ENCODE measurements at regions not wholly inside any gene's neighbourhood (a gene's known extent, or its start where the extent isn't known, plus 50 kb on each side); places are given as distances from the start of the nearest gene placed in this dataset.

DNA sequence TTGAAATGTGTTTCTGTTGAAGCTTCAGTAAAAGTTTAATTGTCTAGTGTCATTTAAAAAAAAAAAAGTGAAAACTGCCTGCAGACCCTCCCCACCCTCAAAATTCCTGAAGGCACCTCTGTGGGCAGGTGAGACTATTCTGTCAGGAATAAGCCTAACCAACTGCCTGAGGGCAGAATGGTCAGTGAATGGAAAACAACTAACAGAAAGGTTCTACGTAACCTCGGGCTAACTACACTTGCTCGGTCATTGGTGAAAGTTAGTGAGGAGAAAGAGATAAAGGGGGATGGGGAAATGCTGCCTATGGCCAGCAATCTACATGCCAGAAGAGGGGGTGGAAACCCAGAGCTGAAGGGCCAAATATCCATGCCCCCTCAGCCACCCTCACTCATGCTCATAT, 108.6 kb upstream of the SLC24A5 start:
- H3K27ac Mint-ChIP-seq (ENCODE audit: unreplicated experiment) = no peak overlapping the region
- H3K27me3 Mint-ChIP-seq (ENCODE audit: low read depth, unreplicated experiment) = peaks cover 10% of the 10 kb centered on the region
- no peaks in the 10 kb centered on the region for H3K4me1 ChIP-seq (ENCODE audit: insufficient read depth, low read length)
- no peaks in the 10 kb centered on the region for H4K20me1 ChIP-seq (ENCODE audit: insufficient read depth, low read length)
- no peaks in the 10 kb centered on the region for H3K36me3 Mint-ChIP-seq (ENCODE audit: low read depth, unreplicated experiment)
- H3K36me3 ChIP-seq (ENCODE audit: insufficient read depth, low read length) = no peaks in the 10 kb centered on the region
- DNase-seq (ENCODE audit: low read depth) = no peak
- no peak overlapping the region for H3K4me3 ChIP-seq (ENCODE audit: insufficient read depth, low read depth, low read length)
- no peak overlapping the region for H3K27ac ChIP-seq (ENCODE audit: low read depth, low read length)
- H3K4me1 Mint-ChIP-seq (ENCODE audit: low read depth, unreplicated experiment) = no peaks in the 10 kb centered on the region
- TF ChIP-seq EZH2 (IDR thresholded peaks at IDR 0.05; ENCODE audit: insufficient read depth, low read length) = no peak
- TF ChIP-seq, protein P1, sequence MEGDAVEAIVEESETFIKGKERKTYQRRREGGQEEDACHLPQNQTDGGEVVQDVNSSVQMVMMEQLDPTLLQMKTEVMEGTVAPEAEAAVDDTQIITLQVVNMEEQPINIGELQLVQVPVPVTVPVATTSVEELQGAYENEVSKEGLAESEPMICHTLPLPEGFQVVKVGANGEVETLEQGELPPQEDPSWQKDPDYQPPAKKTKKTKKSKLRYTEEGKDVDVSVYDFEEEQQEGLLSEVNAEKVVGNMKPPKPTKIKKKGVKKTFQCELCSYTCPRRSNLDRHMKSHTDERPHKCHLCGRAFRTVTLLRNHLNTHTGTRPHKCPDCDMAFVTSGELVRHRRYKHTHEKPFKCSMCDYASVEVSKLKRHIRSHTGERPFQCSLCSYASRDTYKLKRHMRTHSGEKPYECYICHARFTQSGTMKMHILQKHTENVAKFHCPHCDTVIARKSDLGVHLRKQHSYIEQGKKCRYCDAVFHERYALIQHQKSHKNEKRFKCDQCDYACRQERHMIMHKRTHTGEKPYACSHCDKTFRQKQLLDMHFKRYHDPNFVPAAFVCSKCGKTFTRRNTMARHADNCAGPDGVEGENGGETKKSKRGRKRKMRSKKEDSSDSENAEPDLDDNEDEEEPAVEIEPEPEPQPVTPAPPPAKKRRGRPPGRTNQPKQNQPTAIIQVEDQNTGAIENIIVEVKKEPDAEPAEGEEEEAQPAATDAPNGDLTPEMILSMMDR (IDR thresholded peaks at IDR 0.05; ENCODE audit: insufficient read depth, low read depth, low read length) = no peak
- no peak for FAIRE-seq
- no peak overlapping the region for H2AFZ ChIP-seq (ENCODE audit: low read depth, low read length)
- H3K79me2 ChIP-seq (ENCODE audit: insufficient read depth, low read length) = no peaks in the 10 kb centered on the region
- H3K4me2 ChIP-seq (ENCODE audit: low read length) = no peak overlapping the region
- no peaks in the 10 kb centered on the region for H3K27me3 ChIP-seq (ENCODE audit: insufficient read depth, low read length)
- H3K9me3 ChIP-seq (ENCODE audit: insufficient read depth, low read depth, low read length) = no peaks in the 10 kb centered on the region
- no peak overlapping the region for H3K9ac ChIP-seq (ENCODE audit: low read length)
- H3K4me3 Mint-ChIP-seq (ENCODE audit: unreplicated experiment) = no peak overlapping the region
- H3K9me3 Mint-ChIP-seq (ENCODE audit: unreplicated experiment) = no peaks in the 10 kb centered on the region

- H3K4me3 ChIP-seq (ENCODE audit: insufficient read depth, low read depth, low read length) = no peak overlapping the region
- no peak for FAIRE-seq
Measured at GRCh38 chr15:48016865-48017264, 103.9 kb upstream of the SLC24A5 start.

DNA sequence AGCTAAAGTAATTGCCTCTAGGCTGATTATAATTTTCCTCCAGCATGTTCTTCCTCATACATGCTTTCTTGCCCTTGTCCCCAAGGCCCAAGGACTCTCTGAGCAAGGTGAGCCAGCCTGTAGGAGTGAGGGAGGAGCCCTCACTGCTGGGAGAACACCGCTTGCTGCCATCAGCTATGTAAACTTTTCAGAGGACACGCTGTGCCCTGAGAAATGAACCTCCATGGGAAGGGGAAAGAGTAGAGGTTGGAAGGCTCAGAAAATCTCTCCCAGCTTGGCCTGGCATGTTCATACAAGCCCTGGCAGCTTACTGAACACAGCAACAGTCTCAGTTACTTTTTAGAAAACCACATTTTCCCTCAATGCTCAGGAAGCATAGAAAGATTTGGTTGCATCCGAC, 103.0 kb upstream of the SLC24A5 start:
- no peaks in the 10 kb centered on the region for H3K9me3 ChIP-seq (ENCODE audit: insufficient read depth, low read depth, low read length)
- H3K27ac ChIP-seq (ENCODE audit: low read depth, low read length) = no peak overlapping the region
- no peaks in the 10 kb centered on the region for H3K4me1 ChIP-seq (ENCODE audit: insufficient read depth, low read length)
- no peak overlapping the region for H3K9ac ChIP-seq (ENCODE audit: low read length)
- no peaks in the 10 kb centered on the region for H3K36me3 ChIP-seq (ENCODE audit: insufficient read depth, low read length)
- Mint-ChIP-seq H3K27me3 (ENCODE audit: low read depth, unreplicated experiment) (peaks cover 2% of the 10 kb centered on the region), H3K9me3 (ENCODE audit: unreplicated experiment) (no peaks in the 10 kb centered on the region), H3K4me3 (ENCODE audit: unreplicated experiment) (no peak overlapping the region), H3K27ac (ENCODE audit: unreplicated experiment) (no peak overlapping the region), H3K36me3 (ENCODE audit: low read depth, unreplicated experiment) (no peaks in the 10 kb centered on the region), H3K4me1 (ENCODE audit: low read depth, unreplicated experiment) (no peaks in the 10 kb centered on the region)
- no peak overlapping the region for H2AFZ ChIP-seq (ENCODE audit: low read depth, low read length)
- H3K27me3 ChIP-seq (ENCODE audit: insufficient read depth, low read length) = no peaks in the 10 kb centered on the region
- TF ChIP-seq, protein P1 (IDR thresholded peaks at IDR 0.05; ENCODE audit: insufficient read depth, low read depth, low read length) = no peak
- TF ChIP-seq EZH2 (IDR thresholded peaks at IDR 0.05; ENCODE audit: insufficient read depth, low read length) = no peak
- DNase-seq (ENCODE audit: low read depth) (no peak), FAIRE-seq (no peak)
- H3K4me3 ChIP-seq (ENCODE audit: insufficient read depth, low read depth, low read length) = no peak overlapping the region
- no peak overlapping the region for H3K4me2 ChIP-seq (ENCODE audit: low read length)
- no peaks in the 10 kb centered on the region for H4K20me1 ChIP-seq (ENCODE audit: insufficient read depth, low read length)
- no peaks in the 10 kb centered on the region for H3K79me2 ChIP-seq (ENCODE audit: insufficient read depth, low read length)

More at GRCh38 chr15:48016865-48017264, 103.9 kb upstream of the SLC24A5 start:
- no peak overlapping the region for H3K27ac Mint-ChIP-seq (ENCODE audit: unreplicated experiment)
- H3K4me3 Mint-ChIP-seq (ENCODE audit: unreplicated experiment) = no peak overlapping the region
- no peak for DNase-seq (ENCODE audit: low read depth)
- Histone ChIP-seq H3K9ac (ENCODE audit: low read length) (no peak overlapping the region), H3K4me2 (ENCODE audit: low read length) (no peak overlapping the region), H3K27me3 (ENCODE audit: insufficient read depth, low read length) (no peaks in the 10 kb centered on the region), H3K36me3 (ENCODE audit: insufficient read depth, low read length) (no peaks in the 10 kb centered on the region), H3K4me1 (ENCODE audit: insufficient read depth, low read length) (no peaks in the 10 kb centered on the region), H2AFZ (ENCODE audit: low read depth, low read length) (no peak overlapping the region), H3K79me2 (ENCODE audit: insufficient read depth, low read length) (no peaks in the 10 kb centered on the region), H4K20me1 (ENCODE audit: insufficient read depth, low read length) (no peaks in the 10 kb centered on the region), H3K27ac (ENCODE audit: low read depth, low read length) (no peak overlapping the region), H3K9me3 (ENCODE audit: insufficient read depth, low read depth, low read length) (no peaks in the 10 kb centered on the region)
- no peaks in the 10 kb centered on the region for H3K36me3 Mint-ChIP-seq (ENCODE audit: low read depth, unreplicated experiment)
- no peaks in the 10 kb centered on the region for H3K9me3 Mint-ChIP-seq (ENCODE audit: unreplicated experiment)
- H3K4me1 Mint-ChIP-seq (ENCODE audit: low read depth, unreplicated experiment) = no peaks in the 10 kb centered on the region
- TF ChIP-seq EZH2 (IDR thresholded peaks at IDR 0.05; ENCODE audit: insufficient read depth, low read length) = no peak
- TF ChIP-seq, protein P1 (IDR thresholded peaks at IDR 0.05; ENCODE audit: insufficient read depth, low read depth, low read length) = no peak
- peaks cover 2% of the 10 kb centered on the region for H3K27me3 Mint-ChIP-seq (ENCODE audit: low read depth, unreplicated experiment)
